Type B pancreatic cell (in vitro differentiated cells): ENCODE measurements at regions not wholly inside any gene's neighbourhood (a gene's known extent, or its start where the extent isn't known, plus 50 kb on each side); places are given as distances from the start of the nearest gene placed in this dataset.

Experiments used
- DNase-seq: peaks from one replicate; pipeline ENCODE4 v3.0.0; 2021; ENCODE audit warnings: mixed read lengths; ENCODE audit not compliant: unreplicated experiment; ENCODE audit errors: extremely low spot score
- H3K27ac Mint-ChIP-seq: 2 replicates; pipeline ENCODE4 v1.8.0; 2021; ENCODE audit warnings: mild to moderate bottlenecking, mixed read lengths
- H3K27me3 Mint-ChIP-seq: 2 replicates; pipeline ENCODE4 v1.8.0; 2021; ENCODE audit warnings: mixed read lengths
- H3K36me3 Mint-ChIP-seq: 2 replicates; pipeline ENCODE4 v1.8.0; 2021; ENCODE audit warnings: mixed read lengths
- H3K4me1 Mint-ChIP-seq: one replicate; pipeline ENCODE4 v1.8.0; 2021; ENCODE audit warnings: mixed read lengths; ENCODE audit not compliant: unreplicated experiment
- H3K4me3 Mint-ChIP-seq: 2 replicates; pipeline ENCODE4 v1.8.0; 2021; ENCODE audit warnings: mild to moderate bottlenecking, mixed read lengths
- H3K9me3 Mint-ChIP-seq: 2 replicates; pipeline ENCODE4 v1.8.0; 2021; ENCODE audit warnings: mixed read lengths
- TF ChIP-seq, protein P1 (sequence below): fragments of 200-600 bp; sonication (generic); conservative IDR thresholded peaks from 2 replicates; pipeline ENCODE4 v1.5.0; 2021; ENCODE audit warnings: antibody characterized with exemption, mild to moderate bottlenecking

DNA sequence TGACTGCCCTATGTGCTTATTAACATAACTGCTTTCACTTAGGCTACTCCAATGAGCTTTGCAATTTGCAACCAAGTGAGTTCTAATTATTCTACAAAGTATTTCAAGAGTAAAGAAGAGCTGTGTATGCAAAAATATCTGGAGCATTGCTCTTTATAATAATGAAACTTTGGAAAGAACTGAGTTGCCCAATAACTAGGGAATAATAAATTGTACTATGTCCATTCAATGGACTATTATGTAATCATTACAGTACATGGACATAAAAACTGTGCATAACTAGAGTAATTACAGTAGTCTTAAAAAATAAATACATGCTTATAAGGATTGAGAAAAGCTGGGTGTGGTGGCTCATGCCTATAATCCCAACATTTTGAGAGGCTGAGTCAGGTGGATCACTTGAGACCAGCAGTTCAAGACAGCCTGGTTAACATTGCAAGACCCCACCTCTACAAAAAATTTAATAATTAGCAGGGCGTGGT, 70.3 kb upstream of the JAK1 start:
- TF ChIP-seq, protein P1, sequence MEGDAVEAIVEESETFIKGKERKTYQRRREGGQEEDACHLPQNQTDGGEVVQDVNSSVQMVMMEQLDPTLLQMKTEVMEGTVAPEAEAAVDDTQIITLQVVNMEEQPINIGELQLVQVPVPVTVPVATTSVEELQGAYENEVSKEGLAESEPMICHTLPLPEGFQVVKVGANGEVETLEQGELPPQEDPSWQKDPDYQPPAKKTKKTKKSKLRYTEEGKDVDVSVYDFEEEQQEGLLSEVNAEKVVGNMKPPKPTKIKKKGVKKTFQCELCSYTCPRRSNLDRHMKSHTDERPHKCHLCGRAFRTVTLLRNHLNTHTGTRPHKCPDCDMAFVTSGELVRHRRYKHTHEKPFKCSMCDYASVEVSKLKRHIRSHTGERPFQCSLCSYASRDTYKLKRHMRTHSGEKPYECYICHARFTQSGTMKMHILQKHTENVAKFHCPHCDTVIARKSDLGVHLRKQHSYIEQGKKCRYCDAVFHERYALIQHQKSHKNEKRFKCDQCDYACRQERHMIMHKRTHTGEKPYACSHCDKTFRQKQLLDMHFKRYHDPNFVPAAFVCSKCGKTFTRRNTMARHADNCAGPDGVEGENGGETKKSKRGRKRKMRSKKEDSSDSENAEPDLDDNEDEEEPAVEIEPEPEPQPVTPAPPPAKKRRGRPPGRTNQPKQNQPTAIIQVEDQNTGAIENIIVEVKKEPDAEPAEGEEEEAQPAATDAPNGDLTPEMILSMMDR = no peak
- no peaks in the 10 kb centered on the region for H3K27me3 Mint-ChIP-seq
- no peak for DNase-seq
- H3K4me1 Mint-ChIP-seq = no peaks in the 10 kb centered on the region
- H3K36me3 Mint-ChIP-seq = peaks cover 3% of the 10 kb centered on the region
- H3K4me3 Mint-ChIP-seq = no peak overlapping the region
- H3K9me3 Mint-ChIP-seq = no peaks in the 10 kb centered on the region
- H3K27ac Mint-ChIP-seq = peak overlapping the region; percentile 81

DNA sequence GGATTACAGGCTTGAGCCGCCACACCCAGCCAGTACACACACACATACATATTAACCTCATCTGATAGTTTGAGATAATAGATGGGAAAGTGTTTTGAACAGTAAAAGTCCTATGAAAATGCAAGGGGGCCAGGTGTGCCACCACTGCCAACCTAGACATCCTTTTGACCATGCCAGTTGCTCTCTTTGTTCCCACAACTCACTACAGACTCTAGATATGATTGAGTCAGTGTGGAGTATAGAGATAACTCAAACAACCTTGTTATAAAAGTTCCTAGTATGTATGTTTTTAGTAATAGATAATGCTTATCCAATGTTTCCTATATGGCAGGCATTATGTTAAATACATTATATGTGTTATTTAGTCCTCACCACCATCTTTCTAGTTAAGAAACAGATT, 72.7 kb upstream of the JAK1 start:
- Mint-ChIP-seq H3K9me3 (no peaks in the 10 kb centered on the region), H3K4me3 (no peak overlapping the region), H3K4me1 (no peaks in the 10 kb centered on the region), H3K27me3 (no peaks in the 10 kb centered on the region), H3K27ac (no peak overlapping the region), H3K36me3 (peaks cover 2% of the 10 kb centered on the region)
- TF ChIP-seq, protein P1 = no peak
- no peak for DNase-seq

DNA sequence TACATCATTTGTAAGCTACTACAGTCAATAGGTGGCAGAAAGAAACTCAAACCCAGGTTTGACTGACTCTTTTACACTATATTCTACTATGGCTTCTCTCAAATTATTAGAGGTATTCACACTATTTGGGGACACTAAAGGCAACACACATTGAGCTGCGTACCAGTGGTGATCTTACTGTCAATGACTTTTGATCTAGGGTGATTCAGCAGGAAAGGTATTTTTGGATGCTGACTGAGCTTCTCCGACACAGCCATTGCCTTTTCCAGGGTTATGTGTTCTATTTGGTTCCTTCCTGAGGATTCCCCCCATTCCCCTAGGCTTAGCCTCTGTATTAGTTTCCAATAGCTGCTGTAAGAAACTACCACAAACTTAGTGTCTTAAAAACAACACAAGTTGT, 73.2 kb upstream of the JAK1 start:
- Mint-ChIP-seq H3K27ac (no peak overlapping the region), H3K27me3 (no peaks in the 10 kb centered on the region), H3K36me3 (no peaks in the 10 kb centered on the region), H3K4me1 (no peaks in the 10 kb centered on the region), H3K4me3 (no peak overlapping the region), H3K9me3 (no peaks in the 10 kb centered on the region)
- DNase-seq = no peak
- TF ChIP-seq, protein P1 = no peak

DNA sequence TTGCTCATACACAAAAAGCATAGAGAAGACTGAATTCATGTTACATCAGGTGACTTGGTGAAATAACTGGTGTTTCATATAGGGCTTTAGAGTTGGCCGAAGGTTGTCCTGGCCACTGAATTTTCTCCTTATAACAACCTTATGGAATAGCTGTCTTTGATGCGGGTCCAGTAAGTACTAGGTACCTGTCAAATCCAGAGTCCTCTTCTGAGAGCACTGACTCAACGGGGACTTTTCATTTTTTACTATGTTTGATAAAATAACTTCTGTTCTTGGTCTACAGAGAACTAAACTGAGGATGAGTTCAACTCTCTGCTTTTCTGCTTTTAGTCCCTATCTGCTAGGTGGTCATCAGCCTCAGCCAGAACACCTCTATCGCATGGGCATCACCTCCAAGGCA, 76.1 kb upstream of the JAK1 start:
- DNase-seq = no peak
- H3K27me3 Mint-ChIP-seq = no peaks in the 10 kb centered on the region
- H3K4me1 Mint-ChIP-seq = peaks cover 4% of the 10 kb centered on the region
- H3K4me3 Mint-ChIP-seq = no peak overlapping the region
- no peak overlapping the region for H3K27ac Mint-ChIP-seq
- no peaks in the 10 kb centered on the region for H3K9me3 Mint-ChIP-seq
- no peaks in the 10 kb centered on the region for H3K36me3 Mint-ChIP-seq
- TF ChIP-seq, protein P1 = no peak

DNA sequence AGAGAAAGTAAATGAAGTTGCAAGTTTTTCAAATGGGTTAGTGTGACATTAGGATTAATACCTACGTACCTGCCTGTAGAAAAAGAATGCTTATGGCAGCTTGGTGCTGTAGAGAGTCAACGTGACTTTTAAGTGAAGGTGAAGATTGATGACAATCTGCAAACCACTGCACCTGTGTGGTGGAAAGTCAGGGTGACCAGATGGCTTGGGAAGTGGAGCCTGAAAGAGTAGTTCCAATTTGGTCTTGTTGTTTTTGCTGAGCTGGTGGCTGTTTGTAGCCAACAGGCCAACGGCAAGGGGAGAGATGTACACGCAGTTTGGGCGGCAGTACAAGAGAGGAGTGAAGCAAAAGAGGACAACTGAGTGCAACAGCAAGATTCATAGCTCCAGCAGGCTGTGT, 78.1 kb upstream of the JAK1 start:
- Mint-ChIP-seq H3K9me3 (no peaks in the 10 kb centered on the region), H3K27ac (no peak overlapping the region), H3K4me1 (peaks cover 8% of the 10 kb centered on the region), H3K36me3 (no peaks in the 10 kb centered on the region), H3K27me3 (no peaks in the 10 kb centered on the region), H3K4me3 (no peak overlapping the region)
- TF ChIP-seq, protein P1 = no peak
- no peak for DNase-seq
